SK-N-SH (cell line): ENCODE measurements at regions not wholly inside any gene's neighbourhood (a gene's known extent, or its start where the extent isn't known, plus 50 kb on each side); places are given as distances from the start of the nearest gene placed in this dataset.

ENCODE experiments used
- CTCF ChIP-seq: fragments of 200-600 bp; sonication (generic); IDR thresholded peaks from 2 replicates; pipeline ENCODE4 v1.6.1; 2017; ENCODE audit warnings: antibody characterized with exemption, mild to moderate bottlenecking, moderate library complexity
- EZH2phosphoT487 ChIP-seq: fragments of 200-600 bp; sonication (generic); IDR thresholded peaks from 2 replicates; pipeline ENCODE4 v1.6.1; 2017; ENCODE audit warnings: low read depth, mixed run types, mild to moderate bottlenecking, antibody characterized with exemption, moderate library complexity, borderline replicate concordance
- JUND ChIP-seq: IDR thresholded peaks from 2 replicates; pipeline ENCODE4 v1.4.0; 2012
- SIN3A ChIP-seq: IDR thresholded peaks from 2 replicates; pipeline ENCODE4 v1.6.1; 2012; ENCODE audit warnings: low read depth, mild to moderate bottlenecking, low read length, moderate library complexity, borderline replicate concordance

DNA sequence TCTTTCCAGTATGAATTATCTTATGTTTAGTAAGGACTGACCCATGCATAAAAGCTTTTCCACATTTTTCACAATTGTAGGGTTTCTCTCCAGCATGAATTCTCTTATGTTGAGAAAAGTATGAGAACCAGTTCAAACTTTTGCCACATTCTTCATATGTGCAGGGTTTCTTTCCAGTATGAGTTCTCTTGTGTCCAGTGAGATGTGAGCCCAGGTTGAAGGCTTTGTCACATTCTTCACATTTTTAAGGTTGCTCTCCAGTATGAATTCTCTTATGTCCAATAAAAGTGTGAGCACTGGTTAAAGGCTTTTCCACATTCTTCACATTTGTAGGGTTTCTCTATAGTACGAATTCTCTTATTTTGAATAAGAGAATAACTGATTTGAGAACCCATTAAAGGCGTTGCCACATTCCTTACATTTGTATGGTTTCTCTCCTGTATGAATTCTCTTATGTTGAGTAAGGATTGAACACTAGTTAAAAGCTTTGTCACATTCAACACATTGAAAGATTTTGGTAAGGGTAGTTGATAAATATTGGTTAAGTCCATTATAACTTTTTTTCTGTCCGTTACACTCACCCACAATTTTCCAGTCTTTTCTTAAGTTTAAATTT lies 911.0 kb upstream of the ZNF722 start:
- TF ChIP-seq CTCF (no peak), EZH2phosphoT487 (no peak), SIN3A (no peak), JUND (no peak)
